ENCODE measurements at regions not wholly inside any gene's neighbourhood (a gene's known extent, or its start where the extent isn't known, plus 50 kb on each side); places are given as distances from the start of the nearest gene placed in this dataset.
"Not testable (repeated sequence)": the region's sequence is repeated elsewhere in the genome, so short reads cannot be mapped to it uniquely, and the experiment has no call there.

- TF ChIP-seq, protein P1, sequence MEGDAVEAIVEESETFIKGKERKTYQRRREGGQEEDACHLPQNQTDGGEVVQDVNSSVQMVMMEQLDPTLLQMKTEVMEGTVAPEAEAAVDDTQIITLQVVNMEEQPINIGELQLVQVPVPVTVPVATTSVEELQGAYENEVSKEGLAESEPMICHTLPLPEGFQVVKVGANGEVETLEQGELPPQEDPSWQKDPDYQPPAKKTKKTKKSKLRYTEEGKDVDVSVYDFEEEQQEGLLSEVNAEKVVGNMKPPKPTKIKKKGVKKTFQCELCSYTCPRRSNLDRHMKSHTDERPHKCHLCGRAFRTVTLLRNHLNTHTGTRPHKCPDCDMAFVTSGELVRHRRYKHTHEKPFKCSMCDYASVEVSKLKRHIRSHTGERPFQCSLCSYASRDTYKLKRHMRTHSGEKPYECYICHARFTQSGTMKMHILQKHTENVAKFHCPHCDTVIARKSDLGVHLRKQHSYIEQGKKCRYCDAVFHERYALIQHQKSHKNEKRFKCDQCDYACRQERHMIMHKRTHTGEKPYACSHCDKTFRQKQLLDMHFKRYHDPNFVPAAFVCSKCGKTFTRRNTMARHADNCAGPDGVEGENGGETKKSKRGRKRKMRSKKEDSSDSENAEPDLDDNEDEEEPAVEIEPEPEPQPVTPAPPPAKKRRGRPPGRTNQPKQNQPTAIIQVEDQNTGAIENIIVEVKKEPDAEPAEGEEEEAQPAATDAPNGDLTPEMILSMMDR (IDR thresholded peaks at IDR 0.05; ENCODE audit: control insufficient read depth, insufficient read depth, low read depth, low read length, missing control alignments): no peak
- peak overlapping the region; percentile 15 for H3K4me3 ChIP-seq (ENCODE audit: control insufficient read depth, low read depth, low read length)
- no peak for DNase-seq (ENCODE audit: low read depth)
Measured at GRCh38 chrX:140091125-140091886, 126.0 kb upstream of the CXorf66 start.

- TF ChIP-seq, protein P1 (IDR thresholded peaks at IDR 0.05; ENCODE audit: control insufficient read depth, insufficient read depth, low read depth, low read length, missing control alignments): no peak
- DNase-seq (ENCODE audit: low read depth): no peak
- no peak overlapping the region; the same call in 1 of the 2 replicates for H3K4me3 ChIP-seq (ENCODE audit: control insufficient read depth, low read depth, low read length)
Measured at GRCh38 chrX:140090800-140091124, 125.4 kb upstream of the CXorf66 start.

DNA sequence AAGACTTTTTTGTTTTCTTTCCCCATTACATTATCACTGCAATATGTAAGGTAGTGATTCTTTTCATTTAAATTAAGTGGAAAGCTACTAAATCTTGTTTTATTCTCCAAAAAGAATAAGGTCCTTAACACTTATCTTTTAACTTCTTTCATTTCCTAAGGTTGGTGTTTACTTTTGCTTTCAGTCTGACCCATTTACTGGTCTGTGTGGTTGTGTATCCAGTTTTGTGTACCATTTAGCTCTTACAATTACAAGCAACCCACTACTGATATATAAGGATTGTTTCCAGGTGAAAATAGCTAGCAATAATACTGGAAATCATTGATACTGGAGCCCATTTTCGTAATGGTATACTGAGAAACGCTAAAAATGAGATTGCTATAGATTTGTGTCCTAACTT lies 123.1 kb upstream of the CXorf66 start:
- TF ChIP-seq, protein P1 (IDR thresholded peaks at IDR 0.05; ENCODE audit: control insufficient read depth, insufficient read depth, low read depth, low read length, missing control alignments): no peak
- H3K4me3 ChIP-seq (ENCODE audit: control insufficient read depth, low read depth, low read length): no peak overlapping the region
- DNase-seq (ENCODE audit: low read depth): no peak

- DNase-seq (ENCODE audit: low read depth): no peak
- no peak overlapping the region for H3K4me3 ChIP-seq (ENCODE audit: control insufficient read depth, low read depth, low read length)
- TF ChIP-seq, protein P1 (IDR thresholded peaks at IDR 0.05; ENCODE audit: control insufficient read depth, insufficient read depth, low read depth, low read length, missing control alignments): no peak
Measured at GRCh38 chrX:140087875-140088274, 122.6 kb upstream of the CXorf66 start.

DNA sequence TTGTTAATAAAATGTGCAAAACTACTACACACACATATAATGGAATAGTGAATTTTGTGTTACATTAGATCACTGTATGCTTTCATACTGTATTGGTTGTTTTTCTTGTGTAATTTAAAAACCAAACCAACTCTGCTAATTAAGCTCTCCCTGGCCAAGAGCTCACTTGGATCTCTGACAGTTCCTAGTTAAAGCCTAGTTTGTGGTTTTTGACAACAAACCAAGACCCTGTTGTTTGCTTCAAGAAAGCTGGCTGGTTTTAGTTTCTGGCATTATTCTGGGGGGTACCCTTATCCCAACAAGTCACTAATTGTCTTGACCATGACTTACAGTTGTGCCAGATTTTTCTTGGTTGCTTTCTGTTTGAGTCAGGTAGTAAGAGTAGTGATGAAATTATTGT lies 121.4 kb upstream of the CXorf66 start:
- no peak for DNase-seq (ENCODE audit: low read depth)
- H3K4me3 ChIP-seq (ENCODE audit: control insufficient read depth, low read depth, low read length): no peak overlapping the region
- TF ChIP-seq, protein P1 (IDR thresholded peaks at IDR 0.05; ENCODE audit: control insufficient read depth, insufficient read depth, low read depth, low read length, missing control alignments): no peak

GRCh38 chrX:140074851-140075250 lies 109.5 kb upstream of the CXorf66 start:
- DNase-seq (ENCODE audit: low read depth); H3K4me3 ChIP-seq (ENCODE audit: control insufficient read depth, low read depth, low read length): not testable (repeated sequence)

- no peak for DNase-seq (ENCODE audit: low read depth)
- TF ChIP-seq, protein P1 (IDR thresholded peaks at IDR 0.05; ENCODE audit: control insufficient read depth, insufficient read depth, low read depth, low read length, missing control alignments): no peak
- no peak overlapping the region for H3K4me3 ChIP-seq (ENCODE audit: control insufficient read depth, low read depth, low read length)
Measured at GRCh38 chrX:140071037-140071436, 105.7 kb upstream of the CXorf66 start.
